ENCODE measurements at regions not wholly inside any gene's neighbourhood (a gene's known extent, or its start where the extent isn't known, plus 50 kb on each side); places are given as distances from the start of the nearest gene placed in this dataset.

DNA sequence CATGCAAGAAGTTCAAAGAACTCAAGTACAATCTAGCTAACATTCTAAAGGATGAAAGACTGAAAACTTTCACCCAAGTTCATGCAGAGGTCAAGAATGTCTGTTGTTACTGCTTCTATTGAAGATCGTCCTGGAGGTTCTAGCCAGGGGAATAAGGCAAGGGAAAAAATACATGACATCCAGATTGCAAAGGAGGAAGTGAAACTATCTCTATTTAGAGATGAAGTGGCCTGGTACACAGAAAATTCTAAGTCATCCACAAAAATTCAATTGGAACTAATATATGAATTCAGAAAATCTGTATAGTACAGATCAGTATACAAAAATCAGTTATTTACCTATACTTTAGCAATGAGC, 693.0 kb downstream of the NR2F2 start:
- no peak for TF ChIP-seq CTCF (optimal IDR thresholded peaks at IDR 0.05 in 1 of 3, IDR thresholded peaks at IDR 0.05 in 1 of 3, conservative IDR thresholded peaks at IDR 0.05 in 1 of 3; ENCODE audit: extremely low read depth in 1 of 3, insufficient read depth in 2 of 3, low read length in 3 of 3)
- TF ChIP-seq EZH2 (IDR thresholded peaks at IDR 0.05; ENCODE audit: low read length) = no peak
